ENCODE measurements at regions not wholly inside any gene's neighbourhood (a gene's known extent, or its start where the extent isn't known, plus 50 kb on each side); places are given as distances from the start of the nearest gene placed in this dataset.

DNA sequence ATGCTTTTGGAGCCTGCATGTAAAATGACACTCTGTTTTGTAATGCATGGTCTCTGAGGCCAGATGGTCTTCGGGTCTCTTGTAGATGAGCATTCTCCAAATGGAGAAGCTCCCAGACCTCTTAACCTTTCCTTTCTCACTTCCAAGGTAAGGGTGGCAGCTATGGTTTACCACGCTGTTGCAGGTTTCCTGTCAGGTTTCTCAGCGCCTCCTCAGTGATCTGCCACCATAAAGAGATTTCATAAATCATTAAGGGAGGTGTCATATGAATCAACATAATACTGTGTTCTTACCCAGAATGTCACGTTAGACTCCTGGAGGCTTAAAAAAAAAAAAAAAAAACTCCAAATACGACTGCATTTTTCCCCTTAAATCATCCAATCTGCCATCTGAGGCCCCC lies 787.4 kb upstream of the EEF2KMT start:
- CTCF ChIA-PET: no interaction called here

DNA sequence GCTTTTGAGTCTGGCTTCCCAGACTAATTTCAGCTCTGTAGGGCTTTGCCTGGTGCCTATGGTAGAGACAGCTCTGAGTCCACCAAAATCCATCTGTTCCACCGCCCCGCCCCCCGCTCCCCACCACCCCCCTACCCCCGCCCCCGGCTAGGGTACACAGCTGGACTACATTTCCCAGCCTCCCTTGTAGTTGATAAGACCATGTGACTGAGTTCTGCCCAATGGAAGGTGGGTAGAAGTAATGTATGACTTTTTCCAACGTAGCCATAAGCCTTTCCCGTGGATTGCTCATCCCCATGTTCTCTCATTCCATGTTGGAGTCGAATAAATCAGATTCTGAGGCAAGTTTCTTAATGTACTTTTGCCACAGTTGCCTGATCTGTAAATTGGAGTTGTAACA lies 786.7 kb upstream of the EEF2KMT start:
- CTCF ChIA-PET: no interaction called here
- TF ChIP-seq, protein P1, sequence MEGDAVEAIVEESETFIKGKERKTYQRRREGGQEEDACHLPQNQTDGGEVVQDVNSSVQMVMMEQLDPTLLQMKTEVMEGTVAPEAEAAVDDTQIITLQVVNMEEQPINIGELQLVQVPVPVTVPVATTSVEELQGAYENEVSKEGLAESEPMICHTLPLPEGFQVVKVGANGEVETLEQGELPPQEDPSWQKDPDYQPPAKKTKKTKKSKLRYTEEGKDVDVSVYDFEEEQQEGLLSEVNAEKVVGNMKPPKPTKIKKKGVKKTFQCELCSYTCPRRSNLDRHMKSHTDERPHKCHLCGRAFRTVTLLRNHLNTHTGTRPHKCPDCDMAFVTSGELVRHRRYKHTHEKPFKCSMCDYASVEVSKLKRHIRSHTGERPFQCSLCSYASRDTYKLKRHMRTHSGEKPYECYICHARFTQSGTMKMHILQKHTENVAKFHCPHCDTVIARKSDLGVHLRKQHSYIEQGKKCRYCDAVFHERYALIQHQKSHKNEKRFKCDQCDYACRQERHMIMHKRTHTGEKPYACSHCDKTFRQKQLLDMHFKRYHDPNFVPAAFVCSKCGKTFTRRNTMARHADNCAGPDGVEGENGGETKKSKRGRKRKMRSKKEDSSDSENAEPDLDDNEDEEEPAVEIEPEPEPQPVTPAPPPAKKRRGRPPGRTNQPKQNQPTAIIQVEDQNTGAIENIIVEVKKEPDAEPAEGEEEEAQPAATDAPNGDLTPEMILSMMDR (IDR thresholded peaks at IDR 0.05; ENCODE audit: control extremely low read depth, extremely low read depth, low read depth, missing control alignments): no peak
- no peak for DNase-seq (ENCODE audit: extremely low spot score)
- POLR2A ChIA-PET: no interaction called here

More for the DNA sequence above, 787.4 kb upstream of the EEF2KMT start:
- no peak for DNase-seq (ENCODE audit: extremely low spot score)
- POLR2A ChIA-PET: no interaction called here
- TF ChIP-seq, protein P1 (IDR thresholded peaks at IDR 0.05; ENCODE audit: control extremely low read depth, extremely low read depth, low read depth, missing control alignments): no peak

DNA sequence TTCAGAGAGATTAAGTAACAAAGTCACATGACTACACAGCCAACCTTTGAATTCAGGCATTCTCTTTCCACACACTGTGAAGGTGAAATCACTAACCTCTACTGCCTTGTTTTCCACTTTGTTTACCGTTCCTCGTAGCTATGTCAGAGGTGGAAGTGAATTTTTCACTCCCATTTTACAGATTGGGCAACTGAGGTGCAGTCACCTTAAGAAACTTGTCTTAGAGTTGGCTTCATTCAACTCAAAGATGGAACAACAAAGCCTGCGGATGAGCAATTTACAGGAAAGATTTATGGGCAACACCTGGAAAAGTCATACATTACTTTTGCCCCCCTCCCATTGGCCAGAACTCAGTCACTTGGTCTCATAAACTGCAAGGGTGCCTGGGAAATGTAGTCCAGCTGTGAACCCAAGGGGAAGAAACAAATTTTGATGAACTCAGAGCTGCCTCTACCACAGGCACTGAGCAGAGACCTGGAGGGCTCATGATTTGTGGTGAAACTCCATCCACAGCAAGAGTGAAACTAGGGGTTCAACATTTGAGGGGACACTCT lies 784.6 kb upstream of the EEF2KMT start:
- ChIA-PET CTCF (no interaction called here), POLR2A (no interaction called here)
- TF ChIP-seq, protein P1 (IDR thresholded peaks at IDR 0.05; ENCODE audit: control extremely low read depth, extremely low read depth, low read depth, missing control alignments): no peak
- no peak for DNase-seq (ENCODE audit: extremely low spot score)

- DNase-seq (ENCODE audit: extremely low spot score): no peak
- CTCF ChIA-PET: no interaction called here
- POLR2A ChIA-PET: no interaction called here
- TF ChIP-seq, protein P1 (IDR thresholded peaks at IDR 0.05; ENCODE audit: control extremely low read depth, extremely low read depth, low read depth, missing control alignments): no peak
Measured at GRCh38 chr16:5875416-5875815, 777.8 kb upstream of the EEF2KMT start.

DNA sequence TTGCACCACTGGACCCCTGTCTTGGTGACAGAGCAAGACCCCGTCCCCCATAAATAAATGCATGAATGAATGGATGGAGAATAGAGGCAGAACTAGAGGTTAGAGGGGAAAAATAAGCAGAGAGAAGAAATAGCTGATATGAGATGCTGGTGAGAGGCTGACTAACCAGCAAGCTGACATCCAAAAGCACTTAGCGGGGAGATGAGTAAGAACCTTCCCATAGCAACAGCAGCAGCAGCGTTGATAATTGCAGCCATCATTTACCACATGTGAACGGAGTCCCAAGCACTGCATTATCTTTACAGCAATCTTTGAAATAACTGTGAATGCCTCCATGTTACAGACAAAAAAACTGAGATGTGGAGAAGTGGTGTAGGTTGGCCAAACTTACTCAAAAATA lies 777.3 kb upstream of the EEF2KMT start:
- DNase-seq (ENCODE audit: extremely low spot score): no peak
- TF ChIP-seq, protein P1 (IDR thresholded peaks at IDR 0.05; ENCODE audit: control extremely low read depth, extremely low read depth, low read depth, missing control alignments): no peak
- ChIA-PET CTCF (no interaction called here), POLR2A (no interaction called here)

GRCh38 chr16:5873221-5873620 lies 775.6 kb upstream of the EEF2KMT start:
- TF ChIP-seq, protein P1 (IDR thresholded peaks at IDR 0.05; ENCODE audit: control extremely low read depth, extremely low read depth, low read depth, missing control alignments): no peak
- no peak for DNase-seq (ENCODE audit: extremely low spot score)
- CTCF ChIA-PET: no interaction called here

More at GRCh38 chr16:5873221-5873620, 775.6 kb upstream of the EEF2KMT start:
- POLR2A ChIA-PET: no interaction called here
